GM18909 (cell line): ENCODE measurements at regions not wholly inside any gene's neighbourhood (a gene's known extent, or its start where the extent isn't known, plus 50 kb on each side); places are given as distances from the start of the nearest gene placed in this dataset.
"Not testable (repeated sequence)": the region's sequence is repeated elsewhere in the genome, so short reads cannot be mapped to it uniquely, and the experiment has no call there.

Experiments
- ATAC-seq: cut with Tn5 transposase; IDR thresholded peaks from one replicate; pipeline ENCODE4 v1.9.1; 2021; ENCODE audit warnings: mild to moderate bottlenecking; ENCODE audit not compliant: unreplicated experiment, poor library complexity

DNA sequence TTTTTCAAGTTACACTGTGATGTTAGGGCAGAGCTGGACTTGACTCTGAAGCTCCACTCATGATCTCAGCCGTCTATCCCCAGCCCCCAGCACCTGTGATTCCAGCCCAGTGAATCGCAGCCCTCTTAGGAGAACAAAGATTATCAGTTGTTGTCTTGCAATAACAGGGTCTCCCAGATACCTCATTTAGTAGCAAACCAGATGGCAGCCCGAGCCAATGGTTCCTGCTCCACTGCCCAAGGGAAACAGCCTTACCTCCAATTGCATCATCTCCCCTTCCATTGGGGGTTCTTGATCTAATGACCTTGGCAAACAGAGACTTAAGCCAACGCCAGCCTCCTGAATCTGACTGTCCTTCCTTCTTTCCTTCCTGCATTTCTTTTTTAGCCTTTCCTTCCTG is 371.2 kb downstream of the BCL11B start:
- no peak for ATAC-seq

DNA sequence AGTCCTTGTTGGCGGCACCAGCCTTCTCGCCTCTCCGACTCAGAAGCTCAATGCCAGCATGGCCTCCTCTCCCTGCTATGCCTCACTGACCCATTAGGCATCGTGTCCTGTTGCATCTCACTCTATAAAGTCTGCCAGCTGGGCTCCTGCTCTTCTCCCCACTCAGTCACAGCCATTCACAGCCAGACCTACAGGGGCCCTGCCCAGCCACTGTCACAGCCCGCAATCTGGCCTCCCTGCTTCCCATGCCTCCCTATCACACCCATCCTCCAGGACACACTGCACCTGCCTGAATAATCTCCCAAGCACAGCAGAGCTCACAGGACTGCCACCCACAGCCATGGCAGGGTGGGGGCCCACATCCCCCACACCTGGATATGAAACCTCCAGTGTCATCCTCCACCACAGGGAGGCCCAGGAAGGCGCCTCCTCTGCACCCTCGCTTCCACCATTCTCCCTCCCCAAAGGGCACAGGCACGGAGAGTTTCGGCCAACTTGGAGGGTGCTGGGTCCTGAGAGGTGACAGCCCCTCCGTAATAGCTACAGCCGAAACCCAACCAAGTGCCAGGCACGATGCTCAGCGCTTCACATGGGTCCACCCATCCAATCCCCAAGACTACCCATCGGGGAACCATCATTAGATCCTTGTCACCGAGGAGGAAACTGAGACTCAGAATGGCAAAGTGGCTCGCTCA is 370.3 kb downstream of the BCL11B start:
- ATAC-seq = no peak

DNA sequence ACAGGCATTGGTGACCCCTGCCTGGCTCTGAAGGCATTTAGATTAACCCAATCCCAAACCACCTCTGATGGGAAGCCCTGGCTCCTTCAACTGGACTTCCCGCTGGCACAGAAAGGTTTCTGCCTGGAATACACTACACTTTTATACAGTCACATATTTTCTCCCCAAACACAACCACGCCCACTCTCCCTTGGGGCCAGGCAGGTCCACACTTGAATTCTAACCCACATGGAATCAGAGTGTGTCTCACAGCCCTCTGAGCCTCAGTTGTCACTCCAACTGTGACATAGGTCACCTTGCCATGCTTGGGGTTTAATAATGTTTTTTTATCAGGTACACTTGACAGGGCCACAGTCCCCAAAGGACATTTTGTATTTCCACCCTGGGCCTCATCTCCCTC is 368.6 kb downstream of the BCL11B start:
- ATAC-seq = no peak

DNA sequence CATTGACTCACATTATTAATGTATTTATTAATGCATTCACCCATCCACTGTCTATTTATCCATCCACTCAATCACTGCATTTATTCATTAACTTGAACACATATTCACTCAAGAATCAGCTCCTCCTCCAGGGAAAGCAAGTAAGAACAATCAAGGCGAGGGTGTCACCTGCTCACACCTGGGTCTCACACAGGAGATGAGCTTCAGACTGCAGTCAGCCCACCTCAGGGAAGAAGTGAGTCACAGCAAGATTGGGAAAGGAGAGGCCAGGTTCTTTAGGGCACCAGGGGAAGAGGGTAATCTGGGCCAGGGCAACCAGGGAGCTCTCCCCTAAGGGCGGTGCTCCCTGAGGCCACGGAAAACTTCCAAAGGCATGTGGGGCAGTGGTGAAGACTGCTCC is 367.3 kb downstream of the BCL11B start:
- ATAC-seq = no peak

DNA sequence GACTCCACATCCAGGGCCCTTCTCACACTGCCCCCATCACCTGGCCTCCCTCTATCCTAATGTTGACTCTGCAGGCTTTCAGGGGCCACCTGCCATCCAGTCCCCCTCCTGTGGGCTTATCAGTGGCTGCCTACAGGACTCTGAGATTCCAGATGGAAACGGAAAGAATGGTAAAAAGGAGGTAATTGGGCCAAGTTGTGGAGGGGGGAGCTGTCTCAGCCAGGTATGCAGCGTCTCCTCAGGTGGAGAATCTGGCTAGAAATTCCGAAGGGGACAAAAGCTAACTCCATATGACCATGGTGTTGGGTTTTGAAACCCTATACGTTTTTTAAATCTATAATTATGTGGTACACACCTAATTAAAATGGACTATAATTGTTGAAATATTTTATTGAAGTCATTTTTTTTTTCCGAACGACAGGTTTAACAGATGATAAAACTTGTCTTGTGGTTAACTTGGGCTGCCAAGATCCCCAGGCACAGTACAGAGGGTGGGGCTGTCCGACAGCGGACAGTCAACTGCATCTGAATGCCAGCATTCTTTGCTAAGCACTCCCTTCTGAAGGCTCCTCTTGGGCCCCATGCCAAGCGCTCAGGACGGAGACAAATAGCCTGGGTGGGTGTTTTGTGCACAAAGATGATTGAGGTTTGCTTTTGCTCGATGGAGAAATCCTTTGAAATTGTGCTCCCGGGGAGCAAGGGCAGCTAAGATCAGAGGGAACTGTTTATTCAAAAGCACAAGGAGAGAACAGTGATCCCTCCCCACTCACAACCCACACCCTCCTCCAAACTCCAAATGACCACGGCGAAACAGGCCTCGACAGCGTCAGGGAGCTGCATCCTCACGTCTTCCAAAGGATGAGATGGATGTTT is 365.6 kb downstream of the BCL11B start:
- no peak for ATAC-seq

DNA sequence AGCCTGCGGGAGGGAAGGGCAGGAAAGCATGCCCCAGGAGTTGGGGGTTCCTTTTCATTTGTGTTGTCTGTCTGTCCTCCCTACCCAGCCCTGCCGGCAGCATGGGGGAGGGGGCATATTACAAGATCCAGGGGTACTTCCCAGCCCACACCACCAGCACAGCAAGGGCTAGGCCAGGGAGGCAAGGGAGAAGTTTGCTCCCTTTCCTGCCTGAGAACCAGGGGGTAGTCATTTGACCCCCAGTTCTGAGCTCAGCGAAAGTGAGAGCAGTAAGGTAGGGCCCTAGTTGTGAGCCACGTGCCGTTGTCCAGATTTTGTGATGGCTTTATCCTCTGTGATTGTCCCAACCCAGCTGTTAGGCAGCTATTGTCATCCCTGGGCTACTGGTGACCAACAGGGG is 364.7 kb downstream of the BCL11B start:
- no peak for ATAC-seq

DNA sequence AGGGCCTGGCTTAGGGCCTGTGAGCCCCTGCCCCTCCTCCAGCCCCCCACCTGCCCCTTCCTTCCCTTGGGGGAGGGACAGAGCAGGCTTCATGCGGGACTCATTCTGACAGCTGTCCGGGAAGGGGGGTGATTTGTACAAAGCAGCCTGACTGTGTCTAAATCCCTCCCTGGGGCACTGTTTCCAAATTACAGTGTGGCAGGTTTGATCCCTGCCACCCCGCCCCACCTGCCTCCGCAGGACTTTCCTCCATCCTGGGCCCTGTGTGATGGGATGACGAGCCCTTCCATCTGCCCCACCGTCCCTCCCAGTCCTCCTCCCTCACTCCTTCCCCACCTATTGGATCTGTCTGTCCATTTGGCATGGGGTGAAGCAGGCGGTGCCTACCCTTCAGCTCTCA is 363.9 kb downstream of the BCL11B start:
- no peak for ATAC-seq

DNA sequence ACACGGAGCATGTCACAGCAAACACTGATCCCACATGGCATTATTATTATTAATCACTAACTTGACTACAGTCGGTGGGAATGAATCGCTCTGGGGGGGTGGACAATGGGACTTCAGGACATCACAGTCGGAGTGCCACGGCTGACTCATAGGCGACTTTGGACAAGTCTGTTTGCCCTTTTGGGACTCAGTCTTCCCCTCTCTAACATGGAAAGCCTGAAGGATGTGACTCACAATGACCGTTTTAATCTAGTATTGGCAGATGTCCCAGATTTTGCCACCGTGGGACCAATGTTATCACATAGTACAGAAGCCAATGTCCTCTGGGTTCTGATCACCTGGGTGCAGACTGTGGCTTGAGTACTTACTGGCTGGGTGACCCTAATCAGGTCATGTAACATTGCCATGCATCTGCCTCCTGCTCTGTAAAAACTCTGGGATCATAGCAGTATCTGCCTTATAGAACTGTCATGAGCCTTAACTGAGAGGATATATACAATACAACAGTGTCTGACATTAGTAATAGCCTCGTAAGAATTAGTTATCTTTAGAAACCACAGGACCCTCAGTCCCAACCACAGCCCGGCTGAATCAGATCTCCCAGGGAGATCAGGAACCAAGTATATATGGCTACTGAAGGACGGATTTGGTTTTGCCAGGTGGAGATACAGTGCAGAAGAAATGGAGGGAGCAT is 362.6 kb downstream of the BCL11B start:
- no peak for ATAC-seq

DNA sequence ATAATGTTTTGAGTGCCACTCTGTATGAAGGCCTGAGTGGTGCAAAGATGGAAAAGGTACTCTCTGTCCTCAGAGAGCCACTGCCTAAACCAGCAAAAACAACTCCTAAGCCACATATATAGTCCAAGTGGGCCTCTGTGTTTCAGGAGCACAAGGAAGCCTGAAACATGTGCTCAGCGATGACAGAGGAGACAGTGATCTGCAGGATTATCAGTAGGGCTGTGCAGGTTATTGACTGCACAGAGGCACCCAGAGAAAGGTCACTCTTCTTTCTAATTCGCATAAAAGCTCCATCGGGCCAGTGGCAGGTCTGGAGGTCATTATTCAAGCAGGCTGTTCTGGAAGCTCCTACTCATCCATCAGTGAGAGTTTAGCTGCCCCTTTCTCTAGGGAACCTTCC is 361.9 kb downstream of the BCL11B start:
- ATAC-seq = no peak

DNA sequence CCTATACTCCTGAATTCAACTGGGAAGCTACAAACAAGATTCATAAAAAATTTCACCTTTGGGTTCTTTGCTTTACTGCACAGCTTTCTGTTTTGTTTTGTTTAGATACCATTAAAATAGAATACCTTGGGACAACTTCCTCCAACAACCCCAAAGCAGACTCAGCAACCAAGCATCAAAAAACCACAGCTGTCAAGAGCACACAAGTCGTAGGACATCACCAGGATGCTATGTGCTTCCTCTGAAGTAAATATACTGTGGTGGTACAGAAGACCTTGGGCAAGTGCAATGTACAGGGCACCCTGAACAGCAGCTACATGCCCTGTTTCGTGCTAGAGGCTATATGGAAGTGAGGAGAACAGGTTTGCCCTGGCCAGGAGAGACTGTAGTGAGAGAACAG is 359.3 kb downstream of the BCL11B start:
- no peak for ATAC-seq

DNA sequence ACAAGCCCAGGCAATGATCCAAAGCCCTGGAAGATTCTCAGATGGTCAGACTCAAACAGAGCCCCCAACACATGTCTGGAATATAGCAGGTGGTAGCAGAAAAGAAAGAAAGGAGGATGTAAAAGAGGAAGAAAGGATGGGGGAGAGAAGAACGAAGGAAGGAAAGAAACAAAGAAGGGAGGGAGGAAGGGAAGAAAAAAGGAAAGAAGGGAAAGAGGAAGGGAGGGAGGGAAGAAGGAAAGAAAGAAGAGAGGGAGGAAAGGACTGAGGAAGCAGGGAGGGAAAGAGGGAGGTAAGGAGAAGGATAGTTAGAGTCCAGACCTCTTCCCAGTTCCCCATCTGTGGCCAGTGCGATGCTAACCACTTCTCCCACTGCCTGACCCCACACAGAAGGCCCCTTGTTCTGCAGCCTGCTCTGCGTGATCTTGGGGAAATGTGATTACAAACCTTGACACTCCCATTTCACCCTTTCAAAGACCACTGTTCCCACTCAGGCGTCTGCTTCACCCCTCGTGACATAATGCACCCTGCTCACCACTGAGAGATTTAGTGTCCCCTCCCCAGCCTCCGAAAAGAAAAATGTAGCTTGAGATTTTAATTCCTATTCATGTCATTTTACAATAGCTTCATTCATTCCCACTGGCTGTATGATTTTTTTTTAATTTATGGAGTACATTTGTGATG is 357.9 kb downstream of the BCL11B start:
- no peak for ATAC-seq

DNA sequence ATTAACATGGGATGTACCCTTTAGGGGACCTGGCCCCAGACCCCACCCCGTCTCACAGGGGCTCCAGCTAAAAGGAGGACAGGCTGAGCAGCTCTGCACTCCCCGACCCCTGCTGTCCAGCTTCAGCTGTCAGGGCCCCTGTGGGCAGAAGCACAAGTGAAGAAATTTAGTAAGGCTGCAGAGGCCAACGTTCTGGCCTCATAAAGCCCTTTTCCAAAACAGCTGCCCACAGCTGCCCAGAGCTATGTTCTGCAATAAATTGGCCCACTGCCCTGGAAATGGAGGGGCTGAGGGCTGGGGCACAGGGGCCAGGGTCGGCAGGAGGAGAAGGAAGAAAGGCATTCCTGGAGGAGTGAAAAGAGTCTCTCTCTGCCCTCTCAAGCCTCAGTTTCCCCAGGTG is 357.1 kb downstream of the BCL11B start:
- ATAC-seq = no peak

DNA sequence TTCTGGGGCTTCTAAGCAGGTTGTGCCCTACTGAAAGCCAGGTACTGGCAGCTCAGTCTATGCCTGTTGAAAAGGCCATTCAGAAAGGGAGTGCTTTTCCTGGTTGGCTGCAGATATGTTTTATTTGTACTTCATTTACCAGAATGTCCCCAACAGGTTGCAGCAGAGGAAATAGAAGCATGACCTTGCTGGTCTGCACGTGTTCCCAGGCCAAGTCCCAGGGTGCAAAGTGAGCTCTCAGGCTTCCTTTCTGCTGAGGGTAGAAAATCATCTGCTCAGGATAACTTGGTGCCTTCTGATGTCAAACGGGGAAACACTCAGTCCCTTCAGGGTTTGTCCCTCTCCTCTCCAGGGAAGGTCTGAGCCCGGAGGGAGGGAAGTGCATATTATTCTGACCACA is 356.4 kb downstream of the BCL11B start:
- ATAC-seq = no peak

DNA sequence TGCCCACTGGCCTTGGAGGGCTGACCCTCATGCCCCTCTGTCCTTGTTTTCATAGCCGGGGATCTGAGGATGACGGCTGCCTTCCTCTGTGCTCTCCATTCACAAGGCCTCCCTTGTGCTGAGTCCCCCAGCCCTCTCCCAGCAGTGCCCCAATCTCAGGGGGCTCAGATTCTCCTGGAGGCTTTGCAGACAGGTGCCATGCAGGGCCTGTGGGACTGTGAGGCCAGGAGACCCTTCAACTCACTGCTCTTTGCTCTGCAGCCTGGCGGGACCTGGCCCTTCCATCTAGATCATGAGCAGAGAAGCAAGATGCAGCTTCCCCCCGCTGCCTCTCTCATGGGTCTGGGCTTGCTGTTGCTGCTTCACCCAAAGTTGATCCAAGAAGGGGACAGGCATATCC is 356.0 kb downstream of the BCL11B start:
- no peak for ATAC-seq

DNA sequence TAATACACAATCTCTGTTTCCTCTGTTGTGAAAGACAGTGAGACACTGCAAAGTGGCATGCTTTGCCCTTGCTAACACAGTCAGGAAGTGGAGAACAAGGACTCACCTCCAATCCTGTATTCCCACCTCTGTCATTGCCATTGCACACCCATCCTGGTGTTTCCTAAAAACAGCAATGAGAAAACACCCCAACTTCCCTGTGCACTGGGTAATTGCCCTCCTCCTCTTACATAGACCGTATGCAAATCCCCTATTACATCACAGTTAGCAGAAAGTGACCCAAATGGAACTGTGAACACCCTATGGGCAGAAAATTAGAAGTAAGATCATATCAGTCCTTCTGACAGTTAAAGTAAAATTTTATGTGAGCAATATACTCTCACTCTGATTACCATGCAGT is 355.5 kb downstream of the BCL11B start:
- no peak for ATAC-seq

DNA sequence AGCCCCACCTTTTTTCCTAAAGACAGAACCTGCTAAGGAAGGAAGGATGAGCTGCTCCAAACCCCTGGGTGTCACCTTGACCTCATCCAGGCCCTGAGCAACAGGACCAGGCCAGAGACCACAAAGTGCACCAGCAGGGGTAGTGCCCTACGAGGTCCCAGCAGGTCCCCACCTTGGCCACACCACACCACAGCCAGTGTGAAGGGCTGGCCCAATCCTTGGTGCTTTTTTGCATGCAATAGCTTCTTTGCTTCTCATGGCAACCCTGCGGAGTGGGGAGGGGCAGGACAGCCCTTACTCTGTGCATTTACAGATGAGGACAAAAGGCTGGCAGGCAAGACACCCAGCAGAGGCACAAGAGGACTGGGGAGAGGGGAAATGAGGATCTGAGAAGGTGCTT is 352.6 kb downstream of the BCL11B start:
- no peak for ATAC-seq

DNA sequence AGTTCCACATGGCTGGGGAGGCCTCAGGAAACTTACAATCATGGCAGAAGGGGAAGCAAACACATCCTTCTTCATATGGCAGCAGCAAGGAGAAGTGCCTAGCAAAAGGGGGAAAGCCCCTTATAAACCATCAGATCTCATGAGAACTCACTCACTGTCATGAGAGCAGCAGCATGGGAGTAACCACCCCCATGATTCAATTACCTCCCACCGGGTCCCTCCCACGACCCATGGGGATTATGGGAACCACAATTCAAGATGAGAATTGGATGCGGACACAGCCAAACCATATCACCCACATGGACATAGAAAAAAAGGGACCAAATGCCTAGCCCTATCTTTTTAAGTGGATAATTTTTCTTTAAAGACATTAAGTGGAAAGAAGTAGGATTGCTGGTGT is 350.7 kb downstream of the BCL11B start:
- not testable (repeated sequence) for ATAC-seq

DNA sequence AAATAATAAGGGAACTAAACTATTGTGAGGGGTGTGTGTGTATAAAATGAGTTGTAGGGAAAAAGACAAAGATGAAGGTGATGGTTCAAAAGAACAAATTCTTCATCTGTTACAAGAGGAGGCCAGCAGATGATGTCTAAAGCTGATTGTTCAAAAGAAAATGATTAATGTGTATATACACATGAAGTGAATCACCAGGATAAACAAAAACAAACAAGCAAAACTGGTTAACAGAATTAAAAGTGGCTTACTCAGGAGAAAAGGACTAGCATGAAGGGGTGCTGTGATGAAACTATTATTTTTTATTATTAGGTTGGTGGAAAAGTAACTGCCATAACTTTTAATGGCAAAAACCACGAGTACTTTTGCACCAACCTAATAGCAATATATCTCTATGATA is 348.4 kb downstream of the BCL11B start:
- no peak for ATAC-seq

DNA sequence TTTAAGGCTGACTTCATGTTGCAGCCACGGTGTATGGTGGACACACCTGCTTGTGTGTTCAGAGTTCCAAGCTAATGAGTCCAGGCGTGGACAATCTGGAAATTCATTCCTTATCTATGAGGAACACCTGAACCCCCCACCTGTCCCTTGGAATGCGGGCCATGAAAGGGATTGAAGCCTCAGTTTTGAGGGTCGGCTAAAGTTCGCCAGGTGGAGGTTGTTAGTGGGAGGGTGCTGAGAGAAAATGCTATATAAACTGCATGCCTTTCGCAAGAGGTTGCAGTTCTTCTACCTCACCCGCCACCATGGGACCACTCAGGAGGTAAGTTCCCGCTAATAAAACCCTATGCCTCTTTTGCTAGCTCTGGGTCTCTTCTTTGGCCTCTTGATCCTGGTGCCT is 348.0 kb downstream of the BCL11B start:
- ATAC-seq = no peak

DNA sequence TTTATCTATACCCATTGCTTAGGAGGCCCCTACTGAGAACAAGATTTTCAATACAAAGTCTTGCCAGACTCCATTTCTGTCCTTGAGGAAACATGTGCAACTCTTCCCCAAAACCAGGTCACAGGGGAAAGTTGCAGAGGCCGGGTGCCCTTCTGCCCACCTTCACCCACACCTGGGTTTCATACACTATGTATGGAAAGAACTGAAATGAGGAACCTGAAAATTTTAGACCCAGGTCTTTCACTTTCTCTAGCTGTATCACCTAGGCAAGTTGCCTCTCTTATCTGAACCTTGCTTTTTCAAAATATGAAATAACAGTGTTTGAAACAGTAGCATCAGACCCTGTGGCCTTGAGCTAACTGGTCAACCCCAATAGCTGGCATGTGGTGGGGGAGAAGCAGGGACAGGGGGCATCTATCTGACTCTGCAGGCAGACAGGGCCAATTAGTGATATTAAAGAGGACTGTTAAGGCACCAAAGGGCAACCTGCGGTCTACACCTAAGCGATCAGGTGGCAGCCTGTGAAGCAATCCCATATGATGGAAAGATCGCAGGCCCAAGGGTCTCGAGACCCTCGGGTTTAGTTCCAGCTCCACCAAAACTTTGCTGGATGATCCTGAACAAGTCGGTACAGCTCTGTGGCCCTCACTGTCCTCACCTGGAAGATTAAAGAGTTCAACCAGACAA is 346.5 kb downstream of the BCL11B start:
- ATAC-seq = no peak
